Activated CD4-positive, alpha-beta T cell treated with anti-CD3 and anti-CD28 coated beads, Interleukin-2, amount 10 ng/mL, durations not matched to agents 7 days and 5 days (primary cell): ENCODE measurements at regions not wholly inside any gene's neighbourhood (a gene's known extent, or its start where the extent isn't known, plus 50 kb on each side); places are given as distances from the start of the nearest gene placed in this dataset.

Source experiments
- CTCF ChIA-PET: fragments of 350-600 bp; sonication (Branson Sonifier 250); formaldehyde crosslinking; loops from one replicate; lab custom pipeline; 2021; ENCODE audit warnings: antibody characterized with exemption; lab: Charles Lee
- POLR2A ChIA-PET: fragments of 350-600 bp; sonication (Branson Sonifier 250); formaldehyde crosslinking; loops from one replicate; lab custom pipeline; 2021; ENCODE audit warnings: antibody characterized with exemption; lab: Charles Lee
- DNase-seq: peaks from one replicate; pipeline ENCODE4 v3.0.0-alpha.2; 2020
- H3K27ac Mint-ChIP-seq: one replicate; pipeline ENCODE4 v1.8.0; 2021; ENCODE audit warnings: mild to moderate bottlenecking, moderate library complexity, mixed read lengths
- H3K27me3 Mint-ChIP-seq: one replicate; pipeline ENCODE4 v1.8.0; 2021; ENCODE audit warnings: mixed read lengths
- H3K36me3 Mint-ChIP-seq: one replicate; pipeline ENCODE4 v1.8.0; 2021; ENCODE audit warnings: low read depth, mixed read lengths
- H3K4me1 Mint-ChIP-seq: one replicate; pipeline ENCODE4 v1.8.0; 2021; ENCODE audit warnings: mixed read lengths
- H3K4me3 Mint-ChIP-seq: one replicate; pipeline ENCODE4 v1.8.0; 2021; ENCODE audit warnings: mild to moderate bottlenecking, moderate library complexity, mixed read lengths
- H3K9me3 Mint-ChIP-seq: one replicate; pipeline ENCODE4 v1.8.0; 2021; ENCODE audit warnings: mixed read lengths

GRCh38 chr10:53003094-53003493 lies 230.5 kb upstream of the MBL2 start:
- POLR2A ChIA-PET: no interaction called here
- Mint-ChIP-seq H3K36me3 (no peaks in the 10 kb centered on the region), H3K4me3 (no peak overlapping the region), H3K9me3 (no peaks in the 10 kb centered on the region), H3K27ac (no peak overlapping the region), H3K4me1 (no peaks in the 10 kb centered on the region), H3K27me3 (no peaks in the 10 kb centered on the region)
- no peak for DNase-seq
- CTCF ChIA-PET: no interaction called here

- CTCF ChIA-PET: no interaction called here
Observed at GRCh38 chr10:52999681-53000080, 227.1 kb upstream of the MBL2 start.

GRCh38 chr10:52999258-52999657 lies 226.7 kb upstream of the MBL2 start:
- no peaks in the 10 kb centered on the region for H3K4me1 Mint-ChIP-seq
- ChIA-PET CTCF (no interaction called here), POLR2A (no interaction called here)
- DNase-seq: no peak
- H3K27me3 Mint-ChIP-seq: no peaks in the 10 kb centered on the region
- H3K9me3 Mint-ChIP-seq: no peaks in the 10 kb centered on the region
- no peak overlapping the region for H3K27ac Mint-ChIP-seq
- H3K36me3 Mint-ChIP-seq: no peaks in the 10 kb centered on the region
- no peak overlapping the region for H3K4me3 Mint-ChIP-seq

More at GRCh38 chr10:52999681-53000080, 227.1 kb upstream of the MBL2 start:
- H3K4me1 Mint-ChIP-seq: no peaks in the 10 kb centered on the region
- H3K27ac Mint-ChIP-seq: no peak overlapping the region
- no peaks in the 10 kb centered on the region for H3K27me3 Mint-ChIP-seq
- H3K9me3 Mint-ChIP-seq: no peaks in the 10 kb centered on the region
- POLR2A ChIA-PET: no interaction called here
- H3K4me3 Mint-ChIP-seq: no peak overlapping the region
- H3K36me3 Mint-ChIP-seq: no peaks in the 10 kb centered on the region
- DNase-seq: no peak

GRCh38 chr10:52997007-52997406 lies 224.4 kb upstream of the MBL2 start:
- Mint-ChIP-seq H3K4me1 (no peaks in the 10 kb centered on the region), H3K4me3 (no peak overlapping the region), H3K27me3 (no peaks in the 10 kb centered on the region), H3K27ac (no peak overlapping the region), H3K9me3 (no peaks in the 10 kb centered on the region), H3K36me3 (no peaks in the 10 kb centered on the region)
- DNase-seq: no peak
- ChIA-PET POLR2A (no interaction called here), CTCF (no interaction called here)

GRCh38 chr10:52994370-52994769 lies 221.8 kb upstream of the MBL2 start:
- Mint-ChIP-seq H3K4me3 (no peak overlapping the region), H3K4me1 (no peaks in the 10 kb centered on the region), H3K27me3 (no peaks in the 10 kb centered on the region), H3K27ac (no peak overlapping the region), H3K36me3 (no peaks in the 10 kb centered on the region), H3K9me3 (no peaks in the 10 kb centered on the region)
- ChIA-PET CTCF (no interaction called here), POLR2A (no interaction called here)
- DNase-seq: no peak

- Mint-ChIP-seq H3K4me1 (no peaks in the 10 kb centered on the region), H3K4me3 (no peak overlapping the region), H3K9me3 (no peaks in the 10 kb centered on the region), H3K27ac (no peak overlapping the region), H3K36me3 (no peaks in the 10 kb centered on the region), H3K27me3 (no peaks in the 10 kb centered on the region)
- CTCF ChIA-PET: no interaction called here
- DNase-seq: no peak
- POLR2A ChIA-PET: no interaction called here
Observed at GRCh38 chr10:52993109-52993508, 220.5 kb upstream of the MBL2 start.

GRCh38 chr10:52992567-52992966 lies 220.0 kb upstream of the MBL2 start:
- H3K27ac Mint-ChIP-seq: no peak overlapping the region
- CTCF ChIA-PET: no interaction called here
- POLR2A ChIA-PET: no interaction called here
- H3K4me1 Mint-ChIP-seq: no peaks in the 10 kb centered on the region
- H3K4me3 Mint-ChIP-seq: no peak overlapping the region
- H3K27me3 Mint-ChIP-seq: no peaks in the 10 kb centered on the region
- DNase-seq: no peak
- no peaks in the 10 kb centered on the region for H3K9me3 Mint-ChIP-seq
- H3K36me3 Mint-ChIP-seq: no peaks in the 10 kb centered on the region

- ChIA-PET CTCF (no interaction called here), POLR2A (no interaction called here)
- Mint-ChIP-seq H3K4me1 (no peaks in the 10 kb centered on the region), H3K4me3 (no peak overlapping the region), H3K9me3 (no peaks in the 10 kb centered on the region), H3K36me3 (no peaks in the 10 kb centered on the region), H3K27me3 (no peaks in the 10 kb centered on the region), H3K27ac (no peak overlapping the region)
- DNase-seq: no peak
Observed at GRCh38 chr10:52988923-52989322, 216.3 kb upstream of the MBL2 start.

- no peaks in the 10 kb centered on the region for H3K36me3 Mint-ChIP-seq
- no peaks in the 10 kb centered on the region for H3K9me3 Mint-ChIP-seq
- no peaks in the 10 kb centered on the region for H3K4me1 Mint-ChIP-seq
- H3K27me3 Mint-ChIP-seq: no peaks in the 10 kb centered on the region
- ChIA-PET POLR2A (no interaction called here), CTCF (no interaction called here)
- no peak overlapping the region for H3K4me3 Mint-ChIP-seq
- no peak for DNase-seq
- no peak overlapping the region for H3K27ac Mint-ChIP-seq
Observed at GRCh38 chr10:52986125-52986524, 213.5 kb upstream of the MBL2 start.

- H3K4me3 Mint-ChIP-seq: no peak overlapping the region
- no peak overlapping the region for H3K27ac Mint-ChIP-seq
- H3K9me3 Mint-ChIP-seq: peaks cover 2% of the 10 kb centered on the region
- no peaks in the 10 kb centered on the region for H3K27me3 Mint-ChIP-seq
- no peaks in the 10 kb centered on the region for H3K36me3 Mint-ChIP-seq
- CTCF ChIA-PET: no interaction called here
- no peak for DNase-seq
- H3K4me1 Mint-ChIP-seq: no peaks in the 10 kb centered on the region
- POLR2A ChIA-PET: no interaction called here
Observed at GRCh38 chr10:52984169-52984568, 211.6 kb upstream of the MBL2 start.

- CTCF ChIA-PET: no interaction called here
- Mint-ChIP-seq H3K36me3 (no peaks in the 10 kb centered on the region), H3K27ac (no peak overlapping the region), H3K4me1 (no peaks in the 10 kb centered on the region), H3K27me3 (no peaks in the 10 kb centered on the region), H3K4me3 (no peak overlapping the region), H3K9me3 (peaks cover 2% of the 10 kb centered on the region)
- DNase-seq: no peak
- POLR2A ChIA-PET: no interaction called here
Observed at GRCh38 chr10:52979295-52979990, 206.9 kb upstream of the MBL2 start.

- peaks cover 4% of the 10 kb centered on the region for H3K9me3 Mint-ChIP-seq
- H3K27ac Mint-ChIP-seq: no peak overlapping the region
- no peak for DNase-seq
- no peaks in the 10 kb centered on the region for H3K36me3 Mint-ChIP-seq
- POLR2A ChIA-PET: interaction anchor here (0.6 kb wide), 1 partner anchor 28 kb away, joined by 4 read pairs; no protein-coding TSS in a partner anchor
- CTCF ChIA-PET: no interaction called here
- H3K27me3 Mint-ChIP-seq: no peaks in the 10 kb centered on the region
- H3K4me1 Mint-ChIP-seq: no peaks in the 10 kb centered on the region
- H3K4me3 Mint-ChIP-seq: no peak overlapping the region
Observed at GRCh38 chr10:52977581-52977980, 205.0 kb upstream of the MBL2 start.

GRCh38 chr10:52967806-52968795 lies 195.5 kb upstream of the MBL2 start:
- Mint-ChIP-seq H3K9me3 (no peaks in the 10 kb centered on the region), H3K27ac (no peak overlapping the region), H3K4me3 (no peak overlapping the region), H3K36me3 (no peaks in the 10 kb centered on the region), H3K27me3 (no peaks in the 10 kb centered on the region), H3K4me1 (no peaks in the 10 kb centered on the region)
- ChIA-PET POLR2A (no interaction called here), CTCF (no interaction called here)
- no peak for DNase-seq
